ENCODE measurements at regions not wholly inside any gene's neighbourhood (a gene's known extent, or its start where the extent isn't known, plus 50 kb on each side); places are given as distances from the start of the nearest gene placed in this dataset.

DNA sequence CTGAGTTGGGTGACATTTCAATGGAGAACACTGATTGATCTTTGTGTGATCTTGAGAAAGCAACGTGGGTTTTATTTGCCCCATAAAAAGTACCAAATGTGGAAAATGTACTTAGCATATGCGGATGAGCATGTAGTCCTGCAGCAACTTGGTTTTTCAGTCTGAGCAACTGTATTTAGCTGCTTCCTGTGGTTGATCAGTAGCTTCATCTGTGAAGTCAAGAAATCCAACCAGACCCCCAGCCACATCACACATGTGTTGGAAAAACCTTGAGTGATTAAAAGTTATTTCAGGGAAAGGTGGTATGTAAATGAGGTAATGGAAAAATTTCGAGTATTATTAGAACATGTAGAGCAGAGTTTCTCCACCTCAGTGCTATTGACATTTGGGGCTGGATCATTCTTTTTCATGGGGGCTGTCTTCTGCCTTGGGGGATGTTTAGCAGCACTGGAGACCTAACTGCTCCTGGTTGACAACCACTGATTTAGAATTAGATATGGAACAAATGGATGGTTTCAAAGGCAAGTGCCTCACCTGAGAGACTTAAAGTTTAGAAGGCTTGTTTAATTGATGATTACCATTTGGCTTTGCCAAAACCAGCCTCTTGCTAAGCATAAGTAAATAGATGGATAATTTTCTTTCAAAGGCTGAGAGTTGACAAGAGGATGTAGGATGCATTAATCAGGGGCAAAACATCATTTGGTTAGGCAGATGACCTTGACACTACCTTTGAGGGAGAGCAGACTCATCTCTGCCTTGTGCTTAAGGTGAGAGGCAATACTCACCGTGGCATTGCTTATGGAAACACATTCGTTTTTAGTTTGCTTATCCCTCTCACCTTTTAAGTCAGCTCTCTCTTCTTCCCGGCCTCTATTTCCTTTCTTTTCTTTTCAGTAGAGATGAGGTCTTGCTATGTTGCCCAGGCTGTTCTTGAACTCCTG is 193.0 kb upstream of the RPS6KA3 start:
- TF ChIP-seq, protein P1, sequence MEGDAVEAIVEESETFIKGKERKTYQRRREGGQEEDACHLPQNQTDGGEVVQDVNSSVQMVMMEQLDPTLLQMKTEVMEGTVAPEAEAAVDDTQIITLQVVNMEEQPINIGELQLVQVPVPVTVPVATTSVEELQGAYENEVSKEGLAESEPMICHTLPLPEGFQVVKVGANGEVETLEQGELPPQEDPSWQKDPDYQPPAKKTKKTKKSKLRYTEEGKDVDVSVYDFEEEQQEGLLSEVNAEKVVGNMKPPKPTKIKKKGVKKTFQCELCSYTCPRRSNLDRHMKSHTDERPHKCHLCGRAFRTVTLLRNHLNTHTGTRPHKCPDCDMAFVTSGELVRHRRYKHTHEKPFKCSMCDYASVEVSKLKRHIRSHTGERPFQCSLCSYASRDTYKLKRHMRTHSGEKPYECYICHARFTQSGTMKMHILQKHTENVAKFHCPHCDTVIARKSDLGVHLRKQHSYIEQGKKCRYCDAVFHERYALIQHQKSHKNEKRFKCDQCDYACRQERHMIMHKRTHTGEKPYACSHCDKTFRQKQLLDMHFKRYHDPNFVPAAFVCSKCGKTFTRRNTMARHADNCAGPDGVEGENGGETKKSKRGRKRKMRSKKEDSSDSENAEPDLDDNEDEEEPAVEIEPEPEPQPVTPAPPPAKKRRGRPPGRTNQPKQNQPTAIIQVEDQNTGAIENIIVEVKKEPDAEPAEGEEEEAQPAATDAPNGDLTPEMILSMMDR (IDR thresholded peaks at IDR 0.05): no peak
- TF ChIP-seq POLR2A (IDR thresholded peaks at IDR 0.05) (no peak), EP300 (IDR thresholded peaks at IDR 0.05) (no peak)

Measured in gastroesophageal sphincter (tissue), 3 donors.